PC-3 (cell line): ENCODE measurements at regions not wholly inside any gene's neighbourhood (a gene's known extent, or its start where the extent isn't known, plus 50 kb on each side); places are given as distances from the start of the nearest gene placed in this dataset.

Experiments used
- ATAC-seq: fragments of 200-7000 bp; cut with Tn5 transposase; 2 replicates; pipeline ENCODE4 v1.9.1; 2020; ENCODE audit warnings: mild to moderate bottlenecking, moderate library complexity
- BruUV-seq: library from RNA; stranded (reverse); fragments of 400-500 nt; replicated peaks from 2 replicates; lab custom pipeline; 2021; lab: Mats Ljungman, UMichigan
- CTCF ChIA-PET: fragments of 300-600 bp; sonication (Branson Sonifier 250); formaldehyde crosslinking; loops from one replicate; lab custom pipeline; 2022; ENCODE audit warnings: antibody characterized with exemption; lab: Charles Lee
- POLR2A ChIA-PET: fragments of 300-600 bp; sonication (Branson Sonifier 250); formaldehyde crosslinking; loops from one replicate; lab custom pipeline; 2022; ENCODE audit warnings: antibody characterized with exemption; ENCODE audit not compliant: unreplicated experiment; lab: Charles Lee
- DNase-seq: peaks from one replicate; pipeline ENCODE4 v3.0.0-alpha.2; 2015
- H2AFZ ChIP-seq: fragments of 300-600 bp; sonication (generic); 2 replicates; pipeline ENCODE4 v1.6.0; 2016; ENCODE audit warnings: antibody characterized with exemption, low read length
- H3F3A ChIP-seq: fragments of 300-600 bp; sonication (generic); one replicate; pipeline ENCODE4 v1.6.0; 2017; ENCODE audit warnings: antibody characterized with exemption, low read length, control low read depth, mild to moderate bottlenecking; ENCODE audit not compliant: unreplicated experiment
- H3K27ac ChIP-seq: fragments of 300-600 bp; sonication (generic); 2 replicates; pipeline ENCODE4 v1.5.1; 2016; ENCODE audit warnings: mild to moderate bottlenecking, low read length
- H3K27me3 ChIP-seq: fragments of 300-600 bp; sonication (generic); 2 replicates; pipeline ENCODE4 v1.6.1; 2016; ENCODE audit warnings: low read length, mixed read lengths
- H3K36me3 ChIP-seq: fragments of 300-600 bp; sonication (generic); 2 replicates; pipeline ENCODE4 v1.6.1; 2016; ENCODE audit warnings: low read depth, mixed run types, low read length, mixed read lengths
- H3K4me1 ChIP-seq: fragments of 300-600 bp; sonication (generic); 2 replicates; pipeline ENCODE4 v1.5.1; 2016; ENCODE audit warnings: low read length; ENCODE audit not compliant: insufficient read depth
- H3K4me2 ChIP-seq: fragments of 300-600 bp; sonication (generic); 2 replicates; pipeline ENCODE4 v1.6.0; 2016; ENCODE audit warnings: low read length
- H3K4me3 ChIP-seq: fragments of 300-600 bp; sonication (generic); 2 replicates; pipeline ENCODE4 v1.5.1; 2016; ENCODE audit warnings: mild to moderate bottlenecking, low read length, mixed read lengths
- H3K79me2 ChIP-seq: fragments of 300-600 bp; sonication (generic); 2 replicates; pipeline ENCODE4 v1.6.1; 2017; ENCODE audit warnings: low read length, mixed read lengths
- H3K9ac ChIP-seq: fragments of 300-600 bp; sonication (generic); 2 replicates; pipeline ENCODE4 v1.6.0; 2016; ENCODE audit warnings: mild to moderate bottlenecking, low read length
- H3K9me2 ChIP-seq: fragments of 300-600 bp; sonication (generic); replicated peaks from 2 replicates; pipeline ENCODE4 v1.6.1; 2016; ENCODE audit warnings: mixed run types, low read length, mixed read lengths
- H3K9me3 ChIP-seq: fragments of 300-600 bp; sonication (generic); 2 replicates; pipeline ENCODE4 v1.6.1; 2016; ENCODE audit warnings: low read length, mixed read lengths
- H4K20me1 ChIP-seq: fragments of 300-600 bp; sonication (generic); 2 replicates; pipeline ENCODE4 v1.6.1; 2016; ENCODE audit warnings: low read length, mixed read lengths
- CTCF ChIP-seq: fragments of 300-600 bp; sonication (generic); conservative IDR thresholded peaks from 2 replicates; pipeline ENCODE4 v1.5.1; 2017; ENCODE audit warnings: antibody characterized with exemption, low read depth, mild to moderate bottlenecking, low read length
- EZH2 ChIP-seq: fragments of 300-600 bp; sonication (generic); IDR thresholded peaks from one replicate; pipeline ENCODE4 v1.6.1; 2017; ENCODE audit warnings: antibody characterized with exemption, mild to moderate bottlenecking, low read length; ENCODE audit not compliant: unreplicated experiment
- EZH2phosphoT487 ChIP-seq: fragments of 300-600 bp; sonication (generic); IDR thresholded peaks from 2 replicates; pipeline ENCODE4 v1.6.1; 2018; ENCODE audit warnings: mild to moderate bottlenecking, antibody characterized with exemption, low read length, borderline replicate concordance
- intact Hi-C: fragments of 100-400 bp; cut with micrococcal nuclease; formaldehyde crosslinking; loops from 2 replicates; pipeline ENCODE4 v1.9.0; 2023

- intact Hi-C loops: no loop called here
- no peak overlapping the region for H3K9ac ChIP-seq
- no peaks in the 10 kb centered on the region for H3K27me3 ChIP-seq
- no peak overlapping the region for H3K27ac ChIP-seq
- TF ChIP-seq EZH2 (no peak), EZH2phosphoT487 (no peak), CTCF (no peak)
- no peak overlapping the region for H3K4me2 ChIP-seq
- H3K36me3 ChIP-seq: no peaks in the 10 kb centered on the region
- H3K9me2 ChIP-seq: no peaks in the 10 kb centered on the region
- no peak for DNase-seq
- no peaks in the 10 kb centered on the region for H3K79me2 ChIP-seq
- no peaks in the 10 kb centered on the region for H4K20me1 ChIP-seq
- CTCF ChIA-PET: no interaction called here
- no peaks in the 10 kb centered on the region; the same call in 1 of the 2 replicates for H3K9me3 ChIP-seq
- POLR2A ChIA-PET: no interaction called here
- no peaks in the 10 kb centered on the region for H3F3A ChIP-seq
- no peak overlapping the region for H3K4me3 ChIP-seq
- H2AFZ ChIP-seq: no peak overlapping the region
- H3K4me1 ChIP-seq: no peaks in the 10 kb centered on the region
- no peak for ATAC-seq
- no TSS peak for BruUV-seq
Observed at GRCh38 chr1:164261691-164262240, 297.2 kb upstream of the PBX1 start.

GRCh38 chr1:164263540-164263939 is 295.4 kb upstream of the PBX1 start:
- ChIA-PET POLR2A (no interaction called here), CTCF (no interaction called here)
- Histone ChIP-seq H3K4me3 (no peak overlapping the region), H3F3A (no peaks in the 10 kb centered on the region), H3K4me1 (no peaks in the 10 kb centered on the region), H4K20me1 (no peaks in the 10 kb centered on the region), H3K27ac (no peak overlapping the region), H3K9me2 (no peaks in the 10 kb centered on the region), H3K79me2 (no peaks in the 10 kb centered on the region), H3K36me3 (no peaks in the 10 kb centered on the region), H3K4me2 (no peak overlapping the region), H3K9ac (no peak overlapping the region), H3K9me3 (no peaks in the 10 kb centered on the region), H3K27me3 (no peaks in the 10 kb centered on the region), H2AFZ (no peak overlapping the region)
- no TSS peak for BruUV-seq
- no peak for TF ChIP-seq EZH2
- no peak for TF ChIP-seq CTCF
- no peak for TF ChIP-seq EZH2phosphoT487
- DNase-seq (peak; percentile 16), ATAC-seq (no peak)
- intact Hi-C loops: no loop called here

- no peak overlapping the region for H3K4me2 ChIP-seq
- no peak overlapping the region for H3K4me3 ChIP-seq
- H4K20me1 ChIP-seq: no peaks in the 10 kb centered on the region
- intact Hi-C loops: no loop called here
- no peaks in the 10 kb centered on the region for H3K9me2 ChIP-seq
- no peaks in the 10 kb centered on the region for H3K36me3 ChIP-seq
- ChIA-PET CTCF (no interaction called here), POLR2A (no interaction called here)
- H3K9ac ChIP-seq: no peak overlapping the region
- no TSS peak for BruUV-seq
- no peaks in the 10 kb centered on the region for H3K4me1 ChIP-seq
- DNase-seq (no peak), ATAC-seq (no peak)
- TF ChIP-seq EZH2phosphoT487 (no peak), CTCF (no peak), EZH2 (no peak)
- no peaks in the 10 kb centered on the region for H3K27me3 ChIP-seq
- no peaks in the 10 kb centered on the region for H3F3A ChIP-seq
- H3K9me3 ChIP-seq: no peaks in the 10 kb centered on the region
- no peak overlapping the region for H3K27ac ChIP-seq
- H2AFZ ChIP-seq: no peak overlapping the region
- no peaks in the 10 kb centered on the region for H3K79me2 ChIP-seq
Observed at GRCh38 chr1:164265232-164265631, 293.8 kb upstream of the PBX1 start.
